ENCODE measurements at regions not wholly inside any gene's neighbourhood (a gene's known extent, or its start where the extent isn't known, plus 50 kb on each side); places are given as distances from the start of the nearest gene placed in this dataset.

DNA sequence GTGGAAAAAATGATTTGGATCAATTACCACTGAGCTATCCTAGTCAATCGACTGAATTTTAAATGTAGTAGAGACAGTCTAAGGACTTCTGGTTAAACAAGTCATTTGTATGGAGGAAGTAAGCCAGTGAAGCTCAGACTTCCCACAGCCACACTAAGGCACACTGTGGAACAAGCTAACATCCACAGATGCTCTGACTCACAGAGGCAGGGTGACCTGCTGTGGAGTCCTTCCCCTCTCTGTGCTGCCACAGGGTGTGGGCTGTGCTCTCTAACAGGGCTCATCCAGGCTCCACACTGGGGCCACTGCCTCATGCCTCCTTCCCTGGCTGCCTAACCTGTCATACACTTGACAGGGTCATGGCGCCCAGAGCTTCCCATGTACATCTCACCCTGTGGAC lies 351.0 kb downstream of the GALR1 start:
- TF ChIP-seq, protein P1, sequence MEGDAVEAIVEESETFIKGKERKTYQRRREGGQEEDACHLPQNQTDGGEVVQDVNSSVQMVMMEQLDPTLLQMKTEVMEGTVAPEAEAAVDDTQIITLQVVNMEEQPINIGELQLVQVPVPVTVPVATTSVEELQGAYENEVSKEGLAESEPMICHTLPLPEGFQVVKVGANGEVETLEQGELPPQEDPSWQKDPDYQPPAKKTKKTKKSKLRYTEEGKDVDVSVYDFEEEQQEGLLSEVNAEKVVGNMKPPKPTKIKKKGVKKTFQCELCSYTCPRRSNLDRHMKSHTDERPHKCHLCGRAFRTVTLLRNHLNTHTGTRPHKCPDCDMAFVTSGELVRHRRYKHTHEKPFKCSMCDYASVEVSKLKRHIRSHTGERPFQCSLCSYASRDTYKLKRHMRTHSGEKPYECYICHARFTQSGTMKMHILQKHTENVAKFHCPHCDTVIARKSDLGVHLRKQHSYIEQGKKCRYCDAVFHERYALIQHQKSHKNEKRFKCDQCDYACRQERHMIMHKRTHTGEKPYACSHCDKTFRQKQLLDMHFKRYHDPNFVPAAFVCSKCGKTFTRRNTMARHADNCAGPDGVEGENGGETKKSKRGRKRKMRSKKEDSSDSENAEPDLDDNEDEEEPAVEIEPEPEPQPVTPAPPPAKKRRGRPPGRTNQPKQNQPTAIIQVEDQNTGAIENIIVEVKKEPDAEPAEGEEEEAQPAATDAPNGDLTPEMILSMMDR (IDR thresholded peaks at IDR 0.05; ENCODE audit: low read depth, low read length, poor library complexity, severe bottlenecking) = no peak
- no peak for TF ChIP-seq EZH2phosphoT487 (IDR thresholded peaks at IDR 0.05; ENCODE audit: borderline replicate concordance, low read length)
